C1 segment of cervical spinal cord (tissue), 14 donors: ENCODE measurements at regions not wholly inside any gene's neighbourhood (a gene's known extent, or its start where the extent isn't known, plus 50 kb on each side); places are given as distances from the start of the nearest gene placed in this dataset.

Experiments
- DNase-seq, 14 donors: peaks; one replicate each; lab custom pipeline; 2025; lab: John Stamatoyannopoulos, UW

GRCh38 chr11:116533186-116533825 is 239.5 kb downstream of the BUD13 start:
- DNase-seq: no peak

DNA sequence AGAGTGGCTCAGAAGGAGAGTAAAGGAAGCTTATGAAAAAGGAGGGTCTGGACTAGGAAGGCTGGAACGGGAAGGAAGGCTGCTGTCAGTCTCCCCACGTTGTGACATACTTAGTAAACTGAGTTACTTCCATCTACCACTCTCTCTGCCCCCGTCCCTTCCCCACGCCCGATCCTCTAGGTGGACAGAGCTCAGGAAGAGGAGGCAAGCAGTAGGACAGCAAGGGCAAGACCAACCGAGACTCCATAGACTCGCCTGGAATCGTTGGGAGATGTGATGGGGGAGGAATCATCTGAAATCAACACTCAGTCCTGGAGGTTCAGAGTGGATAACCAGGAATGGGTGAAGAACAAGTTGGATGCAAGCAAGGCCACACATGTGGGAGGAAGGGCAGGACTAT is 240.7 kb downstream of the BUD13 start:
- DNase-seq: no peak

- no peak for DNase-seq
Observed at GRCh38 chr11:116530705-116531104, 242.1 kb downstream of the BUD13 start.

DNA sequence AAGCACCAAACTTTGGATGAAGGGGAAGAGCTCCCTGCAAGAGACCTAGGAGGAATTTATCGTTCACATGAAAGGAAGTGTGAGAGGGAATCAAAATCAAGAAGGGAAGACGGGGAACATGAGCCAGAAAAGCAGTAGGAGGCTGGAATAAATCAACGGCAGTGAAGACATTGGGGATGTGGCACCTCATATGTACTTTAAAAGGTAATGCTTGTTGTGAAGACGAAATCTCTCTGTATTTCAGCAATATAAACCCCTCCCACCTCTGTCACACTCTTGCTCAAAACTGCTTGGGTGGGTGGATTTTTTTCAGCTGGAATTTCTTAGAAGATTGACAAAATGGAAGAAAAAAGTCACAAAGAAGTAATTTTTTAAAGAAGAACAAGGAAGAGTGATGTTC is 243.5 kb downstream of the BUD13 start:
- no peak for DNase-seq

- DNase-seq: no peak
Observed at GRCh38 chr11:116527180-116527991, 245.4 kb downstream of the BUD13 start.

GRCh38 chr11:116525961-116526495 is 246.8 kb downstream of the BUD13 start:
- DNase-seq: no peak

- no peak for DNase-seq
Observed at GRCh38 chr11:116519499-116519898, 253.3 kb downstream of the BUD13 start.

DNA sequence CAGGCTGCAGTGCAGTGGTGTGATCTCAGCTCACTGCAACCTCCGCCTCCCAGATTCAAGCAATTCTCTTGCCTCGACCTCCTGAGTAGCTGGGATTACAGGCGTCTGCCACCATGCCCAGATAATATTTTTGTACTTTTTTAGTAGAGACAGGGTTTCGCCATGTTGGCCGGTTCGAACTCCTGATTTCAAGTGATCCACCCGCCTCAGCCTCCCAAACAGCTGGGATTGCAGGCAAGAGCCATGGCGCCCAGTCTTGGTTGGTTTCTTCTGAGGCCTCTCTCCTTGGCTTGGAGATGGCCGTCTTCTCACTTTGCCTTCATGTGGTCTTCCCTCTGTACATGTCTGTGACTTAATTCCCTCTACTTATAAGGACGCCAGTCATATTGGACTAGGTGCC is 254.6 kb downstream of the BUD13 start:
- no peak for DNase-seq

DNA sequence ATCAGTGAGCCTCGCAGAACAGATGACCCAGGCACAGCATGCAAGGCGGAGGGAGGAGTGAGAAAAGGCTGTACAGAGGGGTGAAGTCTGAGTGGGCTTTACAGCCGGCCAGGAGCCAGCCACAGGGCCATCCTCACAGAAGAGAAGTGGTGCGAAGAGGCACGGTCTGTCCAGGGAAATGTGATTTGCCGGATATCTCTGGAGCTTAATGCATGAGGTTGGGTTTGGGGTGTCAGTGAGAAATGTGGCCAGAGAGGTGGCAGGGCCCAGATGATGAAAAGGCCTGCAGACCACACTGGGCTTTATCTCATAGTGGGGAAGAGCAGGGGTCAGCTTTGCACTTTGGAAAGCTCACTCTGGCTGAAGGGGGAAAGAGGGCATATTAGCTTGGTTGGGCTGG is 255.2 kb downstream of the BUD13 start:
- DNase-seq: no peak

- no peak for DNase-seq
Observed at GRCh38 chr11:116517077-116517476, 255.7 kb downstream of the BUD13 start.

DNA sequence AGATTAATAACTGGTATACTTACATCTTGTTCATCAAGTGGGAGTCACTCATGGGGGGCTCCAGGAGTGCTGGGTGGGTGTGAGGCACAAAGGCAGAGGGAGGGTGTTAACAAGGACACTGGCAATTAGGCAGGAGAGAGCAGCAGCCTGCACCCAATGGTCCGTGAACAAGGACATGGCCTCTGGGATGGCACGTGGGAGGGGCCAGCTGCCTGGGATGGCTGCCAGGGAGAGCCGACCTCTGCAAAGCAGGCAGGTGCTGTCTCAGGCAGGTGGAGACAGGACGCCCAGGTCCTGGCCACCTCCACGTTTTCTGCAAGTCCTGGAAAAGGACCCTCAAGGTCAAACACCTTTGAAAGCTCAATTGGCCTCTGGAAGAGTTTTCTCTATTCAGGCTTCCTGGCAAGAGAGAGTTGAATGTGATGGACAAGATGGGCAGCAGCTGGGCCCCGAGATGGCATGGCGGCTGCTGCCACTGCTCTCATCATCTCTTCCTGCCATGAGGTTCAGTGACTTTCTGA is 257.1 kb downstream of the BUD13 start:
- DNase-seq: no peak

GRCh38 chr11:116513894-116514293 is 258.9 kb downstream of the BUD13 start:
- DNase-seq: no peak

GRCh38 chr11:116513278-116513823 is 259.4 kb downstream of the BUD13 start:
- no peak for DNase-seq

DNA sequence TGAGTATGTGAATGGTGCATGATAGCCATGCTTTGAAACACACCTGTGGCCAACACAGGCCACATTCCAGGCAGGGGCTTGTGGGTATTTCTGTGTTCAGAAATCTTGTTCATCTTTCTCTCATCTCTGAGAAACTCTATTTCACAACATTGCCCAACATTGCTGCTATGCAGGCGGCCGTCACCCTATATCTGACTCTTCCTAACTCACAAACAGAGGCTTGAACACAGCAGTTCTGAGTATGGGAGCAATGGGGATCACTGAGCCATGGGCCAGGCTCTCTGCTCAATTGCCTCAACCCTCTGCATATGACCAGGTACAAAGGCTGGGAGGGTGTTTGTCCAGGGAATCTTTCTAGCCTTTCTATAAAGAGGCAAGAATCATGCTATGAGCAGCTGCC is 259.9 kb downstream of the BUD13 start:
- no peak for DNase-seq

DNA sequence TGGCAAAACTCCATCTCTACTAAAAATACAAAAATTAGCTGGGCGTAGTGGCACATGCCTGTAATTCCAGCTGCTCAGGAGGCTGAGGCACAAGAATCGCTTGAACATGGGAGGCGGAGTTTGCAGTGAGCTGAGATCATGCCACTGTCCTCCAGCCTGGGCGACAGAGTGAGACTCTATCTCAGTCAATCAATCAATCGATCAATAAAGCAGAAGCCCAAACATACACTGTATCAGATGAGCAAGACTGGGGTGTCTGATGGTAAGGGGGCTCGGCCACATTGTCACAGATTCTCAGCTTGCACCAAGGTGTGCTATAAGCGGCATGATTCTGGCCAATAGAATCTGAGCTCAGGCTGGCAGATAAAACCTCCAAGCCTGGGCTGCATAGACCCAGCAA is 261.1 kb downstream of the BUD13 start:
- DNase-seq: no peak

- no peak for DNase-seq
Observed at GRCh38 chr11:116510886-116511650, 261.7 kb downstream of the BUD13 start.

- DNase-seq: no peak
Observed at GRCh38 chr11:116510166-116510565, 262.6 kb downstream of the BUD13 start.

DNA sequence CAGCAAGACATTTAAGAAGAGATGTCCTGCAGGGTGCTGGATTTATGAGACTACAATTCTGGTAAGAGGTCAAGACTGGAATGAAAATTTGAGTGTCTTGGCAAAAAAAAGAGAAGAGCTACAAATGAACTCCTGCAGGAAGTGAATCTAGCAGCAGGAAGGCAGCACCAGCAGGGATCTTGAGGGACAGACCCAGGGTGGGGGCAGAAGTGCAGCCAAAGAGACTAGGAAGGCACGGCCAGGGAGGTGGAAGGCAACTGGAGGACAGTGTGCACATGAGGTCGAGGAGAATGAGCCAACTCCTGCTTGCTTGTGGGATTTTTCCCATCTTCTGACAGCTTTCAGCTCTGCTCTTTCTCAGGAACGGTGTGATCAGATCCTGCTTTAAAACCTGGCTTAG is 263.2 kb downstream of the BUD13 start:
- no peak for DNase-seq

DNA sequence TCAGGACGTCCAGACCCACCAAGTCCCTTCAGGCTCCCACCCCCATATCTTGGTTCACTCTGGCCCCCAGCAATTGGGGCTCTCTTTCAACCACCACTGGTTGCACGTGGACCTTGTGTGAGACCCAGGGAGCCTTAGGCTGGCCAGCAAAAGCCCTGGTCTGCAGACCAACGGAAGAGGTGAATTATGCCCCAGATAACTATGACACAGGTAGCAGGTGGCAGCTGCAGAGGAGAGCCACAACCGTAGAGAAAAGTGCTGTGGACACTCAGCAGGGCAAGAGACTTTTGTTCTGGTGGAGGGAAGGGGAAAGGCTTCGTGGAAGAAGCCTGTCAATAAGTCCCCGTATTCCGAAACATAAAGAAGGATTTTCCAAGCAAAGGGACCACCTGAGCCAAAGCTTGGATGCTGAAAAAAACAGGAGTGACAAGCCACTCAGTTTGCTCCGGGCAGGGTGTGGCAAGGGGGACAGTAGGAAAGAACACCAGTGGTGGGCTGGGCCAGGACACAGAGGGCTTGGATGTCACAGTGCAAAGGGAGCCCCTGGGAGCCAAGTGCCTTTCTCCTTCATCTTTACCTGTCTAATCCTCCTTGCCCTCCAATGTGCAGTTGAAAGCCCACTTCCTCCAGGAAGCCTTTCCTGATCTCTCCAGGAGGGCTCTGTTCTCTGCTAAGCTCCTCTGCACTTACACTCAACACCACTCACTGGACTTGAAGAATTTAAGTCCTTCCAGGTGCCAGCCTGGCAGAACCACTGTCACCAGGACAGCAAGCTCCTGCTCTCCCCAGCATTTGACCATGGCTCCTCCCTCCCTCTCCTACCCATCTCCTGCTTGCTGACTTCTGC is 264.7 kb downstream of the BUD13 start:
- no peak for DNase-seq

DNA sequence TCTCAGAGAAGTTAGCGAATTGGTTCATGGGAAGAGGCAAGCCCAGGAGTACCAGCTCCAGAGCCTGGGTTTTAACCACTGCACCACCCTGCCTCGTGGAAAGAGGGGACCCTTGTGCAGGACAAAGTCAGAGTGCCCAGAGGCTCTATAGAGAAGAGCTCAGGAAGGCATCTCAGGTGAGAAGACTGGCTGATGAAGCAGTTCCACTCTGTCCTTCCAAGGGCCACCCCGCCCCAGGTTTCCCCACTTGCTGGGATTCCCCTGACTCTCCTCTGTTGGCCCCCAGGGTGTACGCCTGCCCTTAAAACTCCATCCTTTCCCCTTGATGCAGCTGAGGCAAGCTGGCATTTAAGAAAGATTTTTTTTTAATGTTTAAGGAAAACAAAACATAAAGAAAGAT is 265.8 kb downstream of the BUD13 start:
- no peak for DNase-seq
